ENCODE measurements at regions not wholly inside any gene's neighbourhood (a gene's known extent, or its start where the extent isn't known, plus 50 kb on each side); places are given as distances from the start of the nearest gene placed in this dataset.
"Not testable (repeated sequence)": the region's sequence is repeated elsewhere in the genome, so short reads cannot be mapped to it uniquely, and the experiment has no call there.

DNA sequence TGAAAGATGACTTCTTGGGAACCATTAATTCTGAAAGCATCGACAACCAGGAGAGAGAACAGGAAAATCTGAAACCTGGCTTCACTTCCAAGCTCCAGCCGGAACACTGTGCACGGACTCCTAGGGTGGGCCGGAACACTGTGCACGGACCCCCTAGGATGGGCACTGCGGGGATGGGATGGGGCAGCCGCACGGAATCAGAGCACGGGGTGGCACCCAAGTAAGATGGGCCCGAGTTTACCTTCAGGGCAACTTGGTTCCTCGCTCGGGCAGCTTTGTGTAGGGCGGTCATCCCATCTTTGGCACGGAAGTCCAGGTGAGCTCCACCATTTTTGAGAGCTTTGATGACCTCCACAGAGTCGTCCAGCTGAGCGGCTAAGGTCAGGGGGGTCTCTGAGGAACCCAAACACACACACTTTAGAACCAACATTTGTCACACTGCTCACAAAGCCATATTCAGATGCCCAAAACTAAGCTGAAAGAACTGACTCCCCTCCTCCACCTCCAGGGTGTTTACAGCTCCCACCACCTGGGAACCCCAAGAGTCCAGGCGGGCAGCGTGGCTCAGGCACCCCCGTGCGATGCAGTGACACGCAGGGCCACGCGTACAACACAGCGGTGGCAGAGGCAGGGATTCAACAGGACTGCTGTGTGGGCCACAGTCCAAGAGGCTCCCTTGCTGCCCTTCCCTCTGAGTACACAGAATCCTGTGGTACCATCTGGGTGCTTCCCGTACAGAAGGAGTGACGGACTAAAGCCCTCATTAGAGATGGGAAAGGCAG lies 157.9 kb downstream of the SHANK2 start:
- no peak overlapping the region for H3K27ac ChIP-seq
- H3K4me3 ChIP-seq: no peak overlapping the region
- no peaks in the 10 kb centered on the region for H3K4me1 ChIP-seq (replicated peaks in 1 of 2)
- 64 to 100% (median 80%) methylated on average over 1 to 5 of the region's 26 CpGs; no CpG with 5 or more reads in 2 of the 10 experiments for WGBS, 10 experiments
- in situ Hi-C loops (cut with MboI; ENCODE audit: low pct_unique_long_range_greater_than_20kb in 2 of 9, low sequenced_read_pairs in 9 of 9, unreplicated experiment in 9 of 9): no loop called here
- ATAC-seq (replicated peaks in 6 of 8): no peak

DNA sequence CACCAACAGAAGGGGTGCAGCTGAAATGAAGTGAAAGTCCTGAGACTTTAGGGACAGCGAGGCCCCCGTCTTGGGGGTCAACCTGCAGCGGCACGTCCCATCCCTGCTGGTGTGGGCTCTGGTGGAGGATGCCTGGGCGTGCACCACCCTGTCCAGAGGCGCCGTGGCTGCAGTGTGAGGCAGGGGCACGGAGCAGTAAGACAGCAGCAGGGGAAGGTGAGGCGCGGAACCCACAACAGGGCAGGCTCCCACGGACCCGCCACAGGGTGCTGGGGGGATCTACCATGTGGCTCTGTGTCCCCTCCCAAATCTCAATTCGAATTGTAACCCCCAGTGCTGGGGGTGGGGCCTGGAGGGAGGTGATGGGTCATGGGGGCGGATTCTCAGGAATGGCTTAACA lies 158.6 kb downstream of the SHANK2 start:
- H3K27ac ChIP-seq: no peak overlapping the region
- ATAC-seq (replicated peaks in 6 of 8): no peak
- 51% methylated on average over 5 of the region's 14 CpGs; no CpG with 5 or more reads in 9 of the 10 experiments for WGBS, 10 experiments
- in situ Hi-C loops (cut with MboI; ENCODE audit: low pct_unique_long_range_greater_than_20kb in 2 of 9, low sequenced_read_pairs in 9 of 9, unreplicated experiment in 9 of 9): no loop called here
- no peak overlapping the region for H3K4me3 ChIP-seq
- no peaks in the 10 kb centered on the region for H3K4me1 ChIP-seq (replicated peaks in 1 of 2)

DNA sequence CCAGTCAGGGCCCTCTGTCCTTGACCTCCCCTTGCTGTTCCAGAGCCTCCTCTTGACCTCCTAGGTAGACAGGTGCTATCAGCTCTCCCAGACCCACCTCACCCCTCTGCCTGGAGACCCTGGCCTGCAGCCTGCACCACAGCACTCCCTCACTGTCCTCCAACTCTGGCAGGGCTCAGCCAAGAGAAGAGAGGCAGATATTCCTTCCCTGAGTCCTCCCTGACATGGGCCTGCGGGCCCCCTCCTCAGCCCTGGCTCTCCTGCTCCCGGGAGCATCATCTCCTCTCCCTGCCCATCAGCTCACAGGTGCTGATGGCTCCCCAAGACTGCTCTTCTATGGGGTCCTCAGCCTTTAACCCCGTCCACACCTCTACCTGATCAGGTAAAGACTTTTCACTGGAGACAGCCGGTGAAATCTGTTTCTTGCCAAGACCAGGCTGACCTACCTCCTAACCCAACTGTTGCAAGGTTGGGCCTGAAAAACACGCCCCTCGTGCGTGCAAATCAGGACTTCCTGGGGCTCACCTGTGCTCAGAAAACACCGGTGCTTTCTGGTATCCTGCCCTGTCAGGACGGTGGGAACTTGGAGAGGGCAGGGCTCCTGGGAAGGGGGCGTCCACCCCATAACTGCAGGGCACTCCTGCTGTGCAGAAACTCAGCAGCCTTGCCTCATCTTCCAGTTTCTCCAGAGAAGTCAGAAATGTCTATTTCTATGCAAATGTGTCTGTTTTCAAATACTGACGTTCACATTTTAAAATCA lies 160.7 kb downstream of the SHANK2 start:
- no peak overlapping the region for H3K4me3 ChIP-seq
- WGBS, 10 experiments: 0 to 70% (median 55%) methylated on average over 1 to 5 of the region's 11 CpGs; no CpG with 5 or more reads in 4 of the 10 experiments
- ATAC-seq (replicated peaks in 6 of 8): no peak
- H3K4me1 ChIP-seq (replicated peaks in 1 of 2): no peaks in the 10 kb centered on the region
- in situ Hi-C loops (cut with MboI; ENCODE audit: low pct_unique_long_range_greater_than_20kb in 2 of 9, low sequenced_read_pairs in 9 of 9, unreplicated experiment in 9 of 9): no loop called here
- H3K27ac ChIP-seq: no peak overlapping the region

DNA sequence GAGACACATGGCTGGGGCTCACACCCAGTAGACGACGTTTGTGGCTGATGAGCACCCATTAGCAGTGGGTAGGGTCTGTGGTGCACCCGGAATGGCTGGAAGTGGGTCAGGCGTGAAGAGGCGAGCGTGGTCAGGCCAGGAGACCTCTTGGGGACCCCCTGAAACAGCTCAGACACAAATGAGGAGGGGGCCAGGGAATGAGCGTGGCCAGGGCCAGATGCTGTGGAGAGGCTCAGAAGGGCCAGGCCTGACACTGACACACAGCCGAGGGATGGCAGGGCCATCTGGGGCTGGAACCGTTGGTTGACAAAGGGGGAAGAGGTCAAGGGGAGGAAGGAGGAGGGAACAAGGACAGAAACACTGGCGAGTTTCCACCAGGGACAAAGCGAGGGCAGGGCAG lies 162.8 kb downstream of the SHANK2 start:
- WGBS, 10 experiments: 50 to 88% (median 60%) methylated on average over 1 to 10 of the region's 11 CpGs; no CpG with 5 or more reads in 4 of the 10 experiments
- Histone ChIP-seq H3K4me3 (no peak overlapping the region), H3K27ac (no peak overlapping the region), H3K4me1 (replicated peaks in 1 of 2) (no peaks in the 10 kb centered on the region)
- in situ Hi-C loops (cut with MboI; ENCODE audit: low pct_unique_long_range_greater_than_20kb in 2 of 9, low sequenced_read_pairs in 9 of 9, unreplicated experiment in 9 of 9): no loop called here
- peak in 1 of 8 experiments; percentile 16 for ATAC-seq (replicated peaks in 6 of 8)

DNA sequence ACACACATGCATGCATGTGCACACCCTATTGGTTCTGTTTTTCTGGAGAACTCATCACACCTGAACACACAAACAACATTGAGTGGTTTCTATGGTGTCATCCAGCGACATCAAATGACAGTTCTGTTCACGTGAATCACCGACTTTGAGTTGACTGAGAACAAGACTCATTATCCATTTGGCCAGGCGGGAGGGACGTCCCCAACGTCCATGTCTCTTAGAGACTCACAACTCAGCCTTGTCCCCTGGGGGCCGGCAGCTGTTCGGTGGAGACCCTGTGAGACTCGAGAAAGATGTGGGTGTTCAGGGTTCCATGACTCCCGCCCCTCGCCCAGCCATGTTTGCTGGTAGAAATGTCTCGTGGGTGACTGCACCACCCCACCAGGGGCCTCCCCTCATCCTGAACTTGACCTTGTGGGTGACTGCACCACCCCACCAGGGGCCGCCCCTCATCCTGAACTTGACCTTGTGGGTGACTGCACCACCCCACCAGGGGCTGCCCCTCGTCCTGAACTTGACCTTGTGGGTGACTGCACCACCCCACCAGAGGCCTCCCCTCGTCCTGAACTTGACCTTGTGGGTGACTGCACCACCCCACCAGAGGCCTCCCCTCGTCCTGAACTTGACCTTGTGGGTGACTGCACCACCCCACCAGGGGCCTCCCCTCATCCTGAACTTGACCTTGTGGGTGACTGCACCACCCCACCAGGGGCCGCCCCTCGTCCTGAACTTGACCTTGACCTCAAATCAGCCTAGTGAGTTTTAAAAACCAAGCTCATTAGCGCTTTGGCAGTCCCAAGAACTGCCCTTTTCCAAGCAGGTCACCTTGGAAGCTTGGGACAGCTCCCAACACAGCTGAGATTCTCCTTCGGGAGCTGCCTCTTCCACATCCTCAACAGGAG lies 163.8 kb downstream of the SHANK2 start:
- in situ Hi-C loops (cut with MboI; ENCODE audit: low pct_unique_long_range_greater_than_20kb in 2 of 9, low sequenced_read_pairs in 9 of 9, unreplicated experiment in 9 of 9); H3K4me1 ChIP-seq (replicated peaks in 1 of 2); ATAC-seq (replicated peaks in 6 of 8); H3K27ac ChIP-seq; H3K4me3 ChIP-seq: not testable (repeated sequence)
- 60 to 95% (median 88%) methylated on average over 1 to 9 of the region's 20 CpGs; no CpG with 5 or more reads in 6 of the 10 experiments for WGBS, 10 experiments

DNA sequence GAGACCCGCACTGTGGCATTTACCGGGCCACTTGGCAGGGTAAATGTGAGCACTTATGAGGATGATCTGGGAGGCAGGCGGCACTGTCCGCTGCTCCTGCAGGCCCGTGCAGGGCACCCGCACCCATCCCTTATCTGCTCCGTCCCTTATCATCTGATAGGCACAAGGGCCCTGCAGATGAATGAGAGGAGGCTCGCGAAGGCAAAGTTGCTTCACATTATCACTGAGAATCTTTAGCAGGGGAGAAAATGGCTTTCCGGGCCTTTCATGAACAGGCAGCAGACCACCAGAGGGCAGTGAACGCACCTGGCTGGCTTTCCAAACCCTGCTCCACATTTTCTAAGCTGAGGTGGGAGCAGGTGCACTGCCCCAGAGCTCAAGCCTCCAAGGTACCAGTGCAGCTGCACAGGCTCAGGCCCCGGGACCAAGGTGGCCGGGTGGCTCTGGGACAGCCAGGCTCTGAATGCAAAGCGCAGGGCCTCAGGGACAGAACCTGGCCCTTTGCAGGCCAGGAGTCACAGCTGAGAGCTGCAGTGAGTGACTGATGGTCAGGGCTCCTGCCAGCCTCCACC lies 165.6 kb downstream of the SHANK2 start:
- no peak overlapping the region for H3K4me3 ChIP-seq
- H3K4me1 ChIP-seq (replicated peaks in 1 of 2): no peaks in the 10 kb centered on the region
- in situ Hi-C loops (cut with MboI; ENCODE audit: low pct_unique_long_range_greater_than_20kb in 2 of 9, low sequenced_read_pairs in 9 of 9, unreplicated experiment in 9 of 9): no loop called here
- no peak overlapping the region for H3K27ac ChIP-seq
- ATAC-seq (replicated peaks in 6 of 8): peak in 6 of 8 experiments; percentile 40 to 88 (median 80)
- 48 to 63% (median 54%) methylated on average over 5 to 6 of the region's 14 CpGs; no CpG with 5 or more reads in 5 of the 10 experiments for WGBS, 10 experiments

DNA sequence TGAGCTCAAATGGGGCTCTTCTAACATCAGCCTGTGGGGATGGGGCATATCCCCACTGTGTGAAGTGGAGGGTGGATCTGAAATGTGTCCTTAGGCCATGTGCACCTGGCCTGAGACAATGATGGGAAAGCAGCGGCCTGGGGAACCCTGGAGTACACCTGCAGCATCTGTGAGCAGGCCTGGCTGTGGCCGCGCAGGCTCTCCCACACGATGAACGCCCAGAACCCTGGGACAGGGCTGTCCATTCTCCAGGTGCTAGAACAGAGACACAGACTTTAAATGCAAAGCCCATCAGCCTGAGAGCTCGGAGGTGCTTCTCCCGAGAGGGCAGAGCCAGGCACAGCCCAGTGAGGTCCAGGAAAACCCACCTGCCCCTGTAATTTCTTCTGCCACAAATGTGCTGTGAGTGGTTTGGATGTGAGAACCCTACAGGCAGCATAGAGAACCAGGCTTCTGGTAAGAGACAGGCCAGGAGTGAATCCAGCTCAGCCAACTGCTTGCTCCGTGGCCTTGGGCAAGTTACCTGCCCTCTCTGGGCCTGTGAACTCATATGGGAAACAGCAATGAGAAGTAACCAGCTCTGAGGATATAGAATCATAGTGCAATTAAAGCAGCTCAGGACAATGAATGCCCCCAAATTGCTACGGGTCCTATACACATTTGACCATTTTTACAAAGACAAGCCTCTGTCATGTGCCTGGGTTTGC lies 167.9 kb downstream of the SHANK2 start:
- H3K4me1 ChIP-seq (replicated peaks in 1 of 2): no peaks in the 10 kb centered on the region
- in situ Hi-C loops (cut with MboI; ENCODE audit: low pct_unique_long_range_greater_than_20kb in 2 of 9, low sequenced_read_pairs in 9 of 9, unreplicated experiment in 9 of 9): no loop called here
- H3K4me3 ChIP-seq: no peak overlapping the region
- no peak overlapping the region for H3K27ac ChIP-seq
- 40 to 100% (median 80%) methylated on average over 1 to 7 of the region's 9 CpGs; no CpG with 5 or more reads in 5 of the 10 experiments for WGBS, 10 experiments
- ATAC-seq (replicated peaks in 6 of 8): no peak

DNA sequence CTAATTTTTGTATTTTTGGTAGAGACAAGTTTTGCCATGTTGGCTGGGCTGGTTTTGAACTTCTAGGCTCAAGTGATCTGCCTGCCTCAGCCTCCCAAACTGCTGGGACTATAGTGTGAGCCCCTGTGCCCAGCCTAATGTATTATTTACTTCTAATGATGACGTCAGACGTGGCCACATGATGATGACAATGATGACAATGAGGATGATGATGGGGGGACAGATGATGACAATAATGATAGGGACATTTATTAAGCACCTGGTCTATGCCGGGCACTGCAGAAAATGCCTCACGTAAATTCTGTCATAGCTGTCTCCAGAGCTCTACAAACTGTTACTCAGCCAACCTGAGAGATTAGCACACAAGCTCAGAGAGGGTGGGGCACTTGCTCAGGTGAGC lies 169.3 kb downstream of the SHANK2 start:
- H3K27ac ChIP-seq: no peak overlapping the region
- in situ Hi-C loops (cut with MboI; ENCODE audit: low pct_unique_long_range_greater_than_20kb in 2 of 9, low sequenced_read_pairs in 9 of 9, unreplicated experiment in 9 of 9): no loop called here
- 71 to 83% (median 77%) methylated on average over 1 to 4 of the region's 4 CpGs; no CpG with 5 or more reads in 6 of the 10 experiments for WGBS, 10 experiments
- H3K4me3 ChIP-seq: no peak overlapping the region
- ATAC-seq (replicated peaks in 6 of 8): no peak
- H3K4me1 ChIP-seq (replicated peaks in 1 of 2): no peaks in the 10 kb centered on the region

DNA sequence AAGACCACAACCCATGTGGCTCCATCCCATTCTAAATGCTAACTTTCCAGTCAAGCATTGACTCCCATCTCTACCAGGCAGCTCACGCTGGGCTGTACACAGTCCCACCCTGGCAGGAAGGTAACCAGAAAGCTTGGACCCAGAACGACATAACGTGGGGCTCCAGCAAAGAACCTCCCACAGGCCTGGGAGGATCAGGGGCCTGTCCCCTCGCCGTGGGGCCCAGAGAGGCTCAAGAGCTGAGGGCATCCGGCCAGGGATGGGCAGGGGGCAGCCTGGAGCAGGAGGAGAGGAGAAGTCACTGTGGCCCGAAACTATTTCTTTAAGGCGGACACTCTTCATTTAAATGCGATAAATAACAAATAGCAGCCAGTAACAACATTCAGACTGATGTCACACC lies 169.9 kb downstream of the SHANK2 start:
- 41 to 86% (median 60%) methylated on average over 1 to 8 of the region's 9 CpGs; no CpG with 5 or more reads in 4 of the 10 experiments for WGBS, 10 experiments
- in situ Hi-C loops (cut with MboI; ENCODE audit: low pct_unique_long_range_greater_than_20kb in 2 of 9, low sequenced_read_pairs in 9 of 9, unreplicated experiment in 9 of 9): no loop called here
- H3K27ac ChIP-seq: no peak overlapping the region
- H3K4me1 ChIP-seq (replicated peaks in 1 of 2): no peaks in the 10 kb centered on the region
- no peak overlapping the region for H3K4me3 ChIP-seq
- no peak for ATAC-seq (replicated peaks in 6 of 8)

DNA sequence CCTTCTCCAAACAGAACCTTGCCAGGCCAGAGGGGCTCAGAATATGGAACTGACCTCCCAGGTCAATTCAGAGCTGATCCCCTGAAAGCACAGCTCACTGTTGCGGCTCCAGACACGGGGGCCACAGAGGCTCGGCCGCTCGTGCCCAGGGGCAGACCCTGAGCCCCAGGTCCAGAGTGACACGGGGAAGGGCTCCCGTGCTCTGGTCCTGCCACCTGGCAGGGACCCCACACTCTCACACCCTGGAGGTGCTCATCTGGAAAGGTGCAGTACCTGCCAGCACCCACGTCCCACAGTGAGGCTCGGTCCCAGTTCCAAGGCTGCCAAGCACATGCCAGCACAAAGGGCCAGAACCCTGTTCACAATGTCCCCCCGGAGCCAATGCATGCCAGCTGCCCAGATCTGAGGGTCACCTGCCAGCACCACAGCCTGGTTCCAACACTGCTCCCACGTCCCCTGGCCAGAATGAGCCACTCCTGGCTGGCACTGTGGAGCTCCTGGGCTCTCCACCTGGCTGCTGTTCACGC lies 170.6 kb downstream of the SHANK2 start:
- no peak for ATAC-seq (replicated peaks in 6 of 8)
- 20 to 93% (median 80%) methylated on average over 1 to 6 of the region's 12 CpGs; no CpG with 5 or more reads in 5 of the 10 experiments for WGBS, 10 experiments

DNA sequence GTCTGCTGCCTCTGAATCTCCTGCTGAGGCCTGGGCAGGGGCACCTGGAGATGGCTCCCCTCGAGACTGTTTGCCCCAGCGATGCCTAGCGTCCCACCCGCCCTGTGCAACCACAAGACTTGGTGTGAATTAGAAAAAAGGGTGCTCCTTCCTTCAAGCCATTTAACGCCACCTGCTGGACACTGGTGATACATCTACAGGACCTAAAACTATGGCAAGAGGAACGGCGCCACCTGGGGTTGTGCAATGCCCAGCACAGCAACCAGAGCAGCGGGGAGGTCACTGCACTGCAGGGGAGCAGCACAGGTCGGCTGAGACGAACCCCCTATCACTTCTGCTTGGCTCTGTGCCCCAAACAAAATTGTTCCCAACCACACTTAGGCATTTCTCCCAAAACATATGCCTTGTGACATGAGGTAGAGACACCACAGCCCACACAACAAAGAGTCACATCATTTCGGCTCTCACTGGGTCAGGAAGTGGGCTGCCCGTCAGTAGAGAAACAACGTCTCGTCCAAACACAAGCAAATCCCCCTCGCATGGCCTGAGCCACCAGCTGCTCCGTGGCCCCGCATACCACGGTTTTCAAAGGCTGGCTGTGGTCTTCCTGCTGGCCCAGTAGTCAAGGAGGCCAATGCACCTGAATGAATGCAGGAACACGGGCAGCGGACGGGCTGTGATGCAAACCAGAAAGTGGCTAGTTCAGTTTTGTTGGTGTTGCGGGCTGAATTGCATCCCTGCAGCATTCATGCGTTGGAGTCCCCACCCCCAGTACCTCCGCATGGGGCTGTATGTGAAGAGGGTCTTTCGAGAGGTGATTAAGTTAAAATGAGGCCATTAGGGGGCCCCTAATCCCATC lies 171.9 kb downstream of the SHANK2 start:
- Histone ChIP-seq H3K27ac (no peak overlapping the region), H3K4me1 (replicated peaks in 1 of 2) (no peaks in the 10 kb centered on the region), H3K4me3 (no peak overlapping the region)
- 19 to 100% (median 70%) methylated on average over 1 to 8 of the region's 25 CpGs; no CpG with 5 or more reads in 2 of the 10 experiments for WGBS, 10 experiments
- peak; percentile 57 to 90 (median 77) for ATAC-seq (replicated peaks in 6 of 8)
- in situ Hi-C loops (cut with MboI; ENCODE audit: low pct_unique_long_range_greater_than_20kb in 2 of 9, low sequenced_read_pairs in 9 of 9, unreplicated experiment in 9 of 9): no loop called here

More for the DNA sequence above, 170.6 kb downstream of the SHANK2 start:
- in situ Hi-C loops (cut with MboI; ENCODE audit: low pct_unique_long_range_greater_than_20kb in 2 of 9, low sequenced_read_pairs in 9 of 9, unreplicated experiment in 9 of 9): no loop called here
- Histone ChIP-seq H3K4me1 (replicated peaks in 1 of 2) (no peaks in the 10 kb centered on the region), H3K27ac (no peak overlapping the region), H3K4me3 (no peak overlapping the region)
